ENCODE measurements at regions not wholly inside any gene's neighbourhood (a gene's known extent, or its start where the extent isn't known, plus 50 kb on each side); places are given as distances from the start of the nearest gene placed in this dataset.

- Histone ChIP-seq H3K4me1 (ENCODE audit: control insufficient read depth, insufficient read depth, low read length, unreplicated experiment) (peaks cover 1% of the 10 kb centered on the region), H2AFZ (ENCODE audit: low read length, unreplicated experiment) (no peak overlapping the region), H3K79me2 (ENCODE audit: control insufficient read depth, insufficient read depth, low read length, unreplicated experiment) (peaks cover 8% of the 10 kb centered on the region), H3K4me3 (ENCODE audit: low read depth, low read length) (no peak overlapping the region), H3K27ac (ENCODE audit: low read depth, low read length) (no peak overlapping the region), H3K36me3 (ENCODE audit: insufficient read depth, low read length) (no peaks in the 10 kb centered on the region), H3K27me3 (ENCODE audit: insufficient read depth, low read length) (peaks cover 25% of the 10 kb centered on the region)
These were observed 77.8 kb upstream of the VGLL4 start for GRCh38 chr3:11721479-11721878.

GRCh38 chr3:11720917-11721411 lies 77.2 kb upstream of the VGLL4 start:
- H3K79me2 ChIP-seq (ENCODE audit: control insufficient read depth, insufficient read depth, low read length, unreplicated experiment) = peaks cover 12% of the 10 kb centered on the region
- H3K27me3 ChIP-seq (ENCODE audit: insufficient read depth, low read length) = peaks cover 21% of the 10 kb centered on the region
- H2AFZ ChIP-seq (ENCODE audit: low read length, unreplicated experiment) = peak overlapping the region; percentile 68
- H3K36me3 ChIP-seq (ENCODE audit: insufficient read depth, low read length) = no peaks in the 10 kb centered on the region
- H3K4me3 ChIP-seq (ENCODE audit: low read depth, low read length) = peak overlapping the region; percentile 82
- no peak overlapping the region for H3K27ac ChIP-seq (ENCODE audit: low read depth, low read length)
- peaks cover 5% of the 10 kb centered on the region for H3K4me1 ChIP-seq (ENCODE audit: control insufficient read depth, insufficient read depth, low read length, unreplicated experiment)

- peaks cover 17% of the 10 kb centered on the region for H3K79me2 ChIP-seq (ENCODE audit: control insufficient read depth, insufficient read depth, low read length, unreplicated experiment)
- peak overlapping the region; percentile 82 for H3K4me3 ChIP-seq (ENCODE audit: low read depth, low read length)
- no peaks in the 10 kb centered on the region for H3K36me3 ChIP-seq (ENCODE audit: insufficient read depth, low read length)
- peaks cover 15% of the 10 kb centered on the region for H3K27me3 ChIP-seq (ENCODE audit: insufficient read depth, low read length)
- peaks cover 5% of the 10 kb centered on the region for H3K4me1 ChIP-seq (ENCODE audit: control insufficient read depth, insufficient read depth, low read length, unreplicated experiment)
- peak overlapping the region; percentile 68 for H2AFZ ChIP-seq (ENCODE audit: low read length, unreplicated experiment)
- H3K27ac ChIP-seq (ENCODE audit: low read depth, low read length) = no peak overlapping the region
These were observed 76.7 kb upstream of the VGLL4 start for GRCh38 chr3:11720304-11720898.

GRCh38 chr3:11719406-11720303 lies 75.9 kb upstream of the VGLL4 start:
- H3K79me2 ChIP-seq (ENCODE audit: control insufficient read depth, insufficient read depth, low read length, unreplicated experiment) = peaks cover 17% of the 10 kb centered on the region
- H3K27ac ChIP-seq (ENCODE audit: low read depth, low read length) = peak overlapping the region; percentile 79
- H3K4me1 ChIP-seq (ENCODE audit: control insufficient read depth, insufficient read depth, low read length, unreplicated experiment) = peaks cover 5% of the 10 kb centered on the region
- peak overlapping the region; percentile 80 for H2AFZ ChIP-seq (ENCODE audit: low read length, unreplicated experiment)
- H3K27me3 ChIP-seq (ENCODE audit: insufficient read depth, low read length) = peaks cover 12% of the 10 kb centered on the region
- no peaks in the 10 kb centered on the region for H3K36me3 ChIP-seq (ENCODE audit: insufficient read depth, low read length)
- H3K4me3 ChIP-seq (ENCODE audit: low read depth, low read length) = peak overlapping the region; percentile 82

- peaks cover 21% of the 10 kb centered on the region for H3K79me2 ChIP-seq (ENCODE audit: control insufficient read depth, insufficient read depth, low read length, unreplicated experiment)
- H3K27me3 ChIP-seq (ENCODE audit: insufficient read depth, low read length) = 0 out of 2 replicates have a peak, but pooled peaks cover 10% of the 10 kb centered on the region
- peaks cover 5% of the 10 kb centered on the region for H3K4me1 ChIP-seq (ENCODE audit: control insufficient read depth, insufficient read depth, low read length, unreplicated experiment)
- no peaks in the 10 kb centered on the region for H3K36me3 ChIP-seq (ENCODE audit: insufficient read depth, low read length)
- H3K27ac ChIP-seq (ENCODE audit: low read depth, low read length) = peak overlapping the region; percentile 79
- peak overlapping the region; percentile 82 for H3K4me3 ChIP-seq (ENCODE audit: low read depth, low read length)
- peak overlapping the region; percentile 80 for H2AFZ ChIP-seq (ENCODE audit: low read length, unreplicated experiment)
These were observed 75.1 kb upstream of the VGLL4 start for GRCh38 chr3:11718637-11719405.

GRCh38 chr3:11717768-11718636 lies 74.3 kb upstream of the VGLL4 start:
- Histone ChIP-seq H3K27ac (ENCODE audit: low read depth, low read length) (peak overlapping the region; percentile 79), H3K4me3 (ENCODE audit: low read depth, low read length) (peak overlapping the region; percentile 82), H3K4me1 (ENCODE audit: control insufficient read depth, insufficient read depth, low read length, unreplicated experiment) (peaks cover 5% of the 10 kb centered on the region), H3K79me2 (ENCODE audit: control insufficient read depth, insufficient read depth, low read length, unreplicated experiment) (peaks cover 25% of the 10 kb centered on the region), H2AFZ (ENCODE audit: low read length, unreplicated experiment) (peak overlapping the region; percentile 80), H3K36me3 (ENCODE audit: insufficient read depth, low read length) (no peaks in the 10 kb centered on the region), H3K27me3 (ENCODE audit: insufficient read depth, low read length) (0 out of 2 replicates have a peak, but pooled peaks cover 10% of the 10 kb centered on the region)

- Histone ChIP-seq H3K4me1 (ENCODE audit: control insufficient read depth, insufficient read depth, low read length, unreplicated experiment) (peaks cover 5% of the 10 kb centered on the region), H3K27me3 (ENCODE audit: insufficient read depth, low read length) (0 out of 2 replicates have a peak, but pooled peaks cover 10% of the 10 kb centered on the region), H3K4me3 (ENCODE audit: low read depth, low read length) (peak overlapping the region; percentile 82), H3K79me2 (ENCODE audit: control insufficient read depth, insufficient read depth, low read length, unreplicated experiment) (peaks cover 32% of the 10 kb centered on the region), H3K36me3 (ENCODE audit: insufficient read depth, low read length) (no peaks in the 10 kb centered on the region), H2AFZ (ENCODE audit: low read length, unreplicated experiment) (peak overlapping the region; percentile 35), H3K27ac (ENCODE audit: low read depth, low read length) (peak overlapping the region; percentile 79)
These were observed 73.6 kb upstream of the VGLL4 start for GRCh38 chr3:11717301-11717700.

GRCh38 chr3:11716573-11717290 lies 73.0 kb upstream of the VGLL4 start:
- 0 out of 2 replicates have a peak, but pooled peaks cover 5% of the 10 kb centered on the region for H3K27me3 ChIP-seq (ENCODE audit: insufficient read depth, low read length)
- peak overlapping the region; percentile 82 for H3K4me3 ChIP-seq (ENCODE audit: low read depth, low read length)
- peaks cover 5% of the 10 kb centered on the region for H3K4me1 ChIP-seq (ENCODE audit: control insufficient read depth, insufficient read depth, low read length, unreplicated experiment)
- H2AFZ ChIP-seq (ENCODE audit: low read length, unreplicated experiment) = peak overlapping the region; percentile 35
- H3K36me3 ChIP-seq (ENCODE audit: insufficient read depth, low read length) = no peaks in the 10 kb centered on the region
- peak overlapping the region; percentile 79 for H3K27ac ChIP-seq (ENCODE audit: low read depth, low read length)
- peaks cover 36% of the 10 kb centered on the region for H3K79me2 ChIP-seq (ENCODE audit: control insufficient read depth, insufficient read depth, low read length, unreplicated experiment)

GRCh38 chr3:11713171-11713570 lies 69.5 kb upstream of the VGLL4 start:
- no peak overlapping the region for H2AFZ ChIP-seq (ENCODE audit: low read length, unreplicated experiment)
- H3K36me3 ChIP-seq (ENCODE audit: insufficient read depth, low read length) = no peaks in the 10 kb centered on the region; the same call in 1 of the 2 replicates
- H3K4me3 ChIP-seq (ENCODE audit: low read depth, low read length) = no peak overlapping the region
- H3K4me1 ChIP-seq (ENCODE audit: control insufficient read depth, insufficient read depth, low read length, unreplicated experiment) = peaks cover 5% of the 10 kb centered on the region
- no peak overlapping the region for H3K27ac ChIP-seq (ENCODE audit: low read depth, low read length)
- H3K27me3 ChIP-seq (ENCODE audit: insufficient read depth, low read length) = no peaks in the 10 kb centered on the region
- peaks cover 36% of the 10 kb centered on the region for H3K79me2 ChIP-seq (ENCODE audit: control insufficient read depth, insufficient read depth, low read length, unreplicated experiment)
